CD14-positive monocyte (primary cell): ENCODE measurements at regions not wholly inside any gene's neighbourhood (a gene's known extent, or its start where the extent isn't known, plus 50 kb on each side); places are given as distances from the start of the nearest gene placed in this dataset.

Experiments used
- DNase-seq, 3 donors: peaks; one replicate each; pipeline ENCODE4 v3.0.0-alpha.2; 2011 to 2022
- H2AFZ ChIP-seq: 2 replicates; pipeline ENCODE4 v1.6.0; 2012; ENCODE audit warnings: mild to moderate bottlenecking, low read depth, low read length, inconsistent platforms; ENCODE audit not compliant: insufficient read depth, poor library complexity, severe bottlenecking
- H3K27ac ChIP-seq, 2 donors: 1 replicate in 1 of 2; 2 replicates in 1 of 2; pipeline ENCODE4 v1.5.1; 2012 to 2013; ENCODE audit warnings: low read length in 2 of 2, control low read depth in 1 of 2, inconsistent platforms in 1 of 2, low read depth in 1 of 2, mild to moderate bottlenecking in 1 of 2
- H3K27me3 ChIP-seq, 2 donors: one replicate each; pipeline versions ENCODE4 v1.6.0 to v1.6.1; 2011 to 2013; ENCODE audit warnings: low read length in 2 of 2; ENCODE audit not compliant: control insufficient read depth in 2 of 2, insufficient read depth in 2 of 2
- H3K36me3 ChIP-seq, 2 donors: replicated peaks in 1 of 2; 1 replicate in 1 of 2; 2 replicates in 1 of 2; pipeline versions ENCODE4 v1.5.1 to v1.6.1; 2012 to 2013; ENCODE audit warnings: low read length in 2 of 2, control low read depth in 1 of 2, inconsistent platforms in 1 of 2, mild to moderate bottlenecking in 1 of 2; ENCODE audit not compliant: insufficient read depth in 2 of 2, control insufficient read depth in 1 of 2
- H3K4me1 ChIP-seq, 2 donors: 1 replicate in 1 of 2; 2 replicates in 1 of 2; pipeline versions ENCODE4 v1.5.1 to v1.6.1; 2012 to 2013; ENCODE audit warnings: low read length in 2 of 2, control low read depth in 1 of 2, inconsistent platforms in 1 of 2, mild to moderate bottlenecking in 1 of 2, moderate library complexity in 1 of 2; ENCODE audit not compliant: insufficient read depth in 2 of 2, control insufficient read depth in 1 of 2
- H3K4me2 ChIP-seq: replicated peaks from 2 replicates; pipeline ENCODE3; 2012; ENCODE audit warnings: low read length, moderate library complexity, mild to moderate bottlenecking; ENCODE audit not compliant: poor library complexity, severe bottlenecking; ENCODE audit errors: extremely low read depth
- H3K4me3 ChIP-seq, 3 experiments: fragments of 200-600 bp in 1 of 3; sonication (generic) in 1 of 3; replicated peaks in 1 of 3; 1 replicate in 2 of 3; 2 replicates in 1 of 3; pipeline ENCODE4 v1.5.1; 2011 to 2013; ENCODE audit warnings: low read length in 3 of 3, mild to moderate bottlenecking in 3 of 3, control low read depth in 2 of 3, low read depth in 2 of 3, inconsistent platforms in 1 of 3, moderate library complexity in 1 of 3
- H3K79me2 ChIP-seq: 2 replicates; pipeline ENCODE4 v1.6.0; 2012; ENCODE audit warnings: mild to moderate bottlenecking, control low read depth, inconsistent platforms, low read length, moderate library complexity; ENCODE audit not compliant: insufficient read depth
- H3K9ac ChIP-seq: 2 replicates; pipeline ENCODE4 v1.6.0; 2017; ENCODE audit warnings: low read length, mild to moderate bottlenecking; ENCODE audit not compliant: insufficient read depth, poor library complexity, severe bottlenecking
- H3K9me3 ChIP-seq, 2 donors: replicated peaks in 1 of 2; 1 replicate in 1 of 2; 2 replicates in 1 of 2; pipeline versions ENCODE4 v1.5.1 to v1.6.1; 2012 to 2013; ENCODE audit warnings: low read length in 2 of 2, control low read depth in 1 of 2; ENCODE audit not compliant: control insufficient read depth in 1 of 2, insufficient read depth in 1 of 2
- H4K20me1 ChIP-seq: 2 replicates; pipeline ENCODE4 v1.6.0; 2012; ENCODE audit warnings: mild to moderate bottlenecking, low read length, control low read depth, moderate library complexity; ENCODE audit not compliant: insufficient read depth
- H3K27ac Mint-ChIP-seq, 7 donors: one replicate each; pipeline ENCODE4 v1.8.0; 2020; ENCODE audit warnings: mild to moderate bottlenecking in 7 of 7, mixed read lengths in 7 of 7, moderate library complexity in 6 of 7, inconsistent platforms in 2 of 7
- H3K27me3 Mint-ChIP-seq, 3 donors: one replicate each; pipeline ENCODE4 v1.8.0; 2021 to 2022; ENCODE audit warnings: low read depth in 3 of 3, mild to moderate bottlenecking in 3 of 3, mixed read lengths in 3 of 3, moderate library complexity in 3 of 3, inconsistent platforms in 1 of 3
- H3K36me3 Mint-ChIP-seq, 2 donors: one replicate each; pipeline ENCODE4 v1.8.0; 2020; ENCODE audit warnings: mixed read lengths in 2 of 2, inconsistent platforms in 1 of 2, mild to moderate bottlenecking in 1 of 2
- H3K4me1 Mint-ChIP-seq: one replicate; pipeline ENCODE4 v1.8.0; 2020; ENCODE audit warnings: mild to moderate bottlenecking, mixed read lengths
- H3K4me3 Mint-ChIP-seq, 2 donors: one replicate each; pipeline ENCODE4 v1.8.0; 2020; ENCODE audit warnings: mild to moderate bottlenecking in 2 of 2, mixed read lengths in 2 of 2, moderate library complexity in 1 of 2
- H3K9me3 Mint-ChIP-seq, 7 donors: one replicate each; pipeline ENCODE4 v1.8.0; 2020 to 2022; ENCODE audit warnings: mixed read lengths in 7 of 7, mild to moderate bottlenecking in 6 of 7, moderate library complexity in 6 of 7, inconsistent platforms in 2 of 7
- CTCF ChIP-seq: fragments of 200-600 bp; IDR thresholded peaks from one replicate; pipeline ENCODE4 v1.8.0; 2022; ENCODE audit warnings: antibody characterized with exemption, mild to moderate bottlenecking
- WGBS: methylation state at CpG from one replicate; pipeline ENCODE4 v1.1.5; 2013; ENCODE audit warnings: missing lambda C conversion rate; ENCODE audit not compliant: insufficient coverage; 5-methylcytosine and 5-hydroxymethylcytosine counted together
- intact Hi-C, 2 donors: fragments of 100-400 bp; cut with micrococcal nuclease; formaldehyde crosslinking; loops; one replicate each; pipeline versions ENCODE4 v1.15.0 to v1.15.1; 2023

- WGBS, result no CpG with 5 or more reads among the region's 2 CpGs
- no peaks in the 10 kb centered on the region for H3K27me3 Mint-ChIP-seq
- Histone ChIP-seq H3K27ac (no peak overlapping the region), H3K27me3 (no peaks in the 10 kb centered on the region), H3K36me3 (no peaks in the 10 kb centered on the region), H3K4me1 (no peaks in the 10 kb centered on the region), H4K20me1 (no peaks in the 10 kb centered on the region), H3K4me2 (no peak overlapping the region), H2AFZ (no peak overlapping the region), H3K9me3 (peaks cover 3 to 6% of the 10 kb centered on the region in 2 donors), H3K9ac (no peak overlapping the region), H3K4me3 (no peak overlapping the region), H3K79me2 (no peaks in the 10 kb centered on the region)
- H3K27ac Mint-ChIP-seq, result no peak overlapping the region
- H3K4me1 Mint-ChIP-seq, result no peaks in the 10 kb centered on the region
- H3K4me3 Mint-ChIP-seq, result no peak overlapping the region
- intact Hi-C loops, result no loop called here
- no peak for TF ChIP-seq CTCF
- no peak for DNase-seq
- peaks cover 2 to 12% (median 8%) of the 10 kb centered on the region in 7 donors for H3K9me3 Mint-ChIP-seq
- H3K36me3 Mint-ChIP-seq, result no peaks in the 10 kb centered on the region
Measured at GRCh38 chr7:51593628-51594027, 277.0 kb upstream of the COBL start.

DNA sequence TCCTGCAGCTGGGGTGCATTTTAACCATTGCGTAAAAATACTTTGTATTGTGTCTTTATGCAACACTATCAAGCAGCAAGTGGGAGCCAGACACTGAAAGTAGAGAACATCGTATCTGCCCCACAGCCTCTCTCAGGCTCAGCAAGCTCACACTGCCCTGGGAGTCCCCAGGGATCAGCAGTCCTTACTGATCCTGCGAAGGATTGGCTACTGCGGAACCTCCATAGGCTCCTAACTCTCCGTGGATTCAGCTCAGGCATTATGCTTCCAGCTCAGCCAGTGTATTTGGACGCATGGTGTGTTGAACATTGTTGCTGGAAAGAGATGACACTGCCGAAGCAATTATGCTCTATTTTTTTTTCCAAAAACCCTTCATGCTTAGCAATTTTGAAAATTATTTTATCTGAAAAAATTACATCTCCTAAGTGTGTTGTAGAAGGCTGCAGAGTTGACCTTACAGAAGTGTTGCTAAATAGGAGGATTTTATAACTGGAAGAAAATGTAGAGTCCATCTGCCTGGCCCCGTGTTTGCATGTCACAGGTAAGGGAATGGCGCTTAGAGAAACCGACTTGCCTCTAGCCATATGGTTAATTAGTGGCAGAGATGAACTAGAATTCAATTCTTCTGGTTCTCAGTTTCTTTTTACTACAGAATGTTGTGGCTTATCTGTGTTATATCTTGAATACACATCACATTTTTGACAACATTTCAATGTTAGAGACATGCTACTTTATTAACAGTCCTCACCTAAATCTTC lies 276.4 kb upstream of the COBL start:
- Histone ChIP-seq H2AFZ (no peak overlapping the region), H3K4me1 (no peaks in the 10 kb centered on the region), H3K36me3 (no peaks in the 10 kb centered on the region), H3K27ac (no peak overlapping the region), H3K9ac (no peak overlapping the region), H4K20me1 (no peaks in the 10 kb centered on the region), H3K79me2 (no peaks in the 10 kb centered on the region), H3K4me3 (no peak overlapping the region), H3K9me3 (peaks cover 3 to 12% of the 10 kb centered on the region in 2 donors), H3K27me3 (no peaks in the 10 kb centered on the region), H3K4me2 (no peak overlapping the region)
- no peak for TF ChIP-seq CTCF
- no peaks in the 10 kb centered on the region for H3K27me3 Mint-ChIP-seq
- intact Hi-C loops, result no loop called here
- H3K27ac Mint-ChIP-seq, result no peak overlapping the region
- H3K36me3 Mint-ChIP-seq, result no peaks in the 10 kb centered on the region
- H3K9me3 Mint-ChIP-seq, result peaks cover 2 to 13% (median 8%) of the 10 kb centered on the region in 7 donors
- no peak overlapping the region for H3K4me3 Mint-ChIP-seq
- WGBS, result 92% methylated on average over 5 of the region's 10 CpGs
- no peak for DNase-seq
- no peaks in the 10 kb centered on the region for H3K4me1 Mint-ChIP-seq
